DOHH2 (cell line): ENCODE measurements at regions not wholly inside any gene's neighbourhood (a gene's known extent, or its start where the extent isn't known, plus 50 kb on each side); places are given as distances from the start of the nearest gene placed in this dataset.

Experiments
- H3F3A ChIP-seq: fragments of 200-600 bp; sonication (generic), shearing (Covaris generic); 2 replicates; pipeline ENCODE4 v1.6.0; 2016; ENCODE audit warnings: antibody characterized with exemption, mild to moderate bottlenecking; ENCODE audit not compliant: control insufficient read depth, insufficient read depth
- H3K27ac ChIP-seq: fragments of 200-600 bp; sonication (generic); 2 replicates; pipeline ENCODE4 v1.5.1; 2014; ENCODE audit warnings: low read depth, mild to moderate bottlenecking, low read length, moderate library complexity
- H3K27me3 ChIP-seq: fragments of 200-600 bp; sonication (generic); 2 replicates; pipeline ENCODE4 v1.6.1; 2014; ENCODE audit warnings: mild to moderate bottlenecking, low read length, mixed read lengths; ENCODE audit not compliant: control insufficient read depth
- H3K36me3 ChIP-seq: fragments of 200-600 bp; sonication (generic); 2 replicates; pipeline ENCODE4 v1.6.1; 2014; ENCODE audit warnings: mild to moderate bottlenecking, low read length, moderate library complexity, mixed read lengths; ENCODE audit not compliant: control insufficient read depth
- H3K4me1 ChIP-seq: fragments of 200-600 bp; sonication (generic); 2 replicates; pipeline ENCODE4 v1.6.1; 2014; ENCODE audit warnings: mild to moderate bottlenecking, low read length, mixed read lengths; ENCODE audit not compliant: control insufficient read depth
- H3K4me2 ChIP-seq: fragments of 200-600 bp; sonication (generic); 2 replicates; pipeline ENCODE4 v1.6.0; 2014; ENCODE audit warnings: mild to moderate bottlenecking, low read length, moderate library complexity
- H3K4me3 ChIP-seq: fragments of 200-600 bp; sonication (generic); 2 replicates; pipeline ENCODE4 v1.5.1; 2014; ENCODE audit warnings: mild to moderate bottlenecking, low read length, mixed read lengths
- H3K79me2 ChIP-seq: fragments of 200-600 bp; sonication (generic); 2 replicates; pipeline ENCODE4 v1.6.1; 2014; ENCODE audit warnings: mild to moderate bottlenecking, low read length, mixed read lengths; ENCODE audit not compliant: control insufficient read depth
- H3K9me2 ChIP-seq: fragments of 200-600 bp; sonication (generic); replicated peaks from 2 replicates; pipeline ENCODE4 v1.6.1; 2014; ENCODE audit warnings: mild to moderate bottlenecking, low read length, mixed read lengths; ENCODE audit not compliant: control insufficient read depth
- H3K9me3 ChIP-seq: fragments of 200-600 bp; sonication (generic); 2 replicates; pipeline ENCODE4 v1.6.1; 2014; ENCODE audit warnings: antibody characterized with exemption, low read length, mixed read lengths; ENCODE audit not compliant: control insufficient read depth, insufficient read depth
- H4K20me1 ChIP-seq: fragments of 200-600 bp; sonication (generic); 2 replicates; pipeline ENCODE4 v1.6.0; 2014; ENCODE audit warnings: low read depth, mild to moderate bottlenecking, antibody characterized with exemption, low read length, moderate library complexity; ENCODE audit not compliant: control insufficient read depth, insufficient read depth
- EZH2phosphoT487 ChIP-seq: fragments of 200-600 bp; sonication (generic); IDR thresholded peaks from 2 replicates; pipeline ENCODE4 v1.6.1; 2017; ENCODE audit warnings: borderline replicate concordance, mild to moderate bottlenecking, antibody characterized with exemption, low read length, moderate library complexity, mixed read lengths
- TF ChIP-seq, protein P1 (sequence below): fragments of 200-600 bp; sonication (generic); IDR thresholded peaks from one replicate; pipeline ENCODE4 v1.5.1; 2014; ENCODE audit warnings: antibody characterized with exemption, mild to moderate bottlenecking, low read depth, low read length; ENCODE audit not compliant: poor library complexity, severe bottlenecking

DNA sequence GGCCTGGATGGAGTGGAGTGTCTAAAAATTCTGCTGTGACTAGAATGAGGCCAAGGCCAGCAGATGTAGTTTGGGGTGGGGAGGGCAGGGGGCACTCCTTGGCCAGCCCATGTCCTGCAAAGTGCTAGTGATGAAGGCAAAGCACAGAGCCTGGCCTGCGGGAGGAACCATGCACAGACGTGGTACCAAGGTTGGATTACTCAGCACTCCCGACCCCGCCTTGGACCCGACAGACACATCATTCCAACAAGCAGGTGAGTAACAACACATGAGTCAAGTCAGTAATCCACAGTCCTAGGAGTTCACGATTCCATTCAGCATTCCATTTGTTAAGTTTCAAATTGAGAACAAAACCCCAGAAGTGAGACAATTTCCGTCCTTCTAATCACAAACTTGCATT, 317.3 kb downstream of the TCERG1L start:
- no peaks in the 10 kb centered on the region for H3K27me3 ChIP-seq
- no peaks in the 10 kb centered on the region for H3K79me2 ChIP-seq
- H3F3A ChIP-seq, result no peaks in the 10 kb centered on the region
- no peaks in the 10 kb centered on the region for H3K4me1 ChIP-seq
- H3K9me2 ChIP-seq, result no peaks in the 10 kb centered on the region
- H4K20me1 ChIP-seq, result no peaks in the 10 kb centered on the region
- no peak overlapping the region for H3K27ac ChIP-seq
- H3K9me3 ChIP-seq, result no peaks in the 10 kb centered on the region
- no peak overlapping the region for H3K4me2 ChIP-seq
- no peaks in the 10 kb centered on the region for H3K36me3 ChIP-seq
- no peak overlapping the region for H3K4me3 ChIP-seq
- TF ChIP-seq, protein P1, sequence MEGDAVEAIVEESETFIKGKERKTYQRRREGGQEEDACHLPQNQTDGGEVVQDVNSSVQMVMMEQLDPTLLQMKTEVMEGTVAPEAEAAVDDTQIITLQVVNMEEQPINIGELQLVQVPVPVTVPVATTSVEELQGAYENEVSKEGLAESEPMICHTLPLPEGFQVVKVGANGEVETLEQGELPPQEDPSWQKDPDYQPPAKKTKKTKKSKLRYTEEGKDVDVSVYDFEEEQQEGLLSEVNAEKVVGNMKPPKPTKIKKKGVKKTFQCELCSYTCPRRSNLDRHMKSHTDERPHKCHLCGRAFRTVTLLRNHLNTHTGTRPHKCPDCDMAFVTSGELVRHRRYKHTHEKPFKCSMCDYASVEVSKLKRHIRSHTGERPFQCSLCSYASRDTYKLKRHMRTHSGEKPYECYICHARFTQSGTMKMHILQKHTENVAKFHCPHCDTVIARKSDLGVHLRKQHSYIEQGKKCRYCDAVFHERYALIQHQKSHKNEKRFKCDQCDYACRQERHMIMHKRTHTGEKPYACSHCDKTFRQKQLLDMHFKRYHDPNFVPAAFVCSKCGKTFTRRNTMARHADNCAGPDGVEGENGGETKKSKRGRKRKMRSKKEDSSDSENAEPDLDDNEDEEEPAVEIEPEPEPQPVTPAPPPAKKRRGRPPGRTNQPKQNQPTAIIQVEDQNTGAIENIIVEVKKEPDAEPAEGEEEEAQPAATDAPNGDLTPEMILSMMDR, result no peak
- TF ChIP-seq EZH2phosphoT487, result no peak

DNA sequence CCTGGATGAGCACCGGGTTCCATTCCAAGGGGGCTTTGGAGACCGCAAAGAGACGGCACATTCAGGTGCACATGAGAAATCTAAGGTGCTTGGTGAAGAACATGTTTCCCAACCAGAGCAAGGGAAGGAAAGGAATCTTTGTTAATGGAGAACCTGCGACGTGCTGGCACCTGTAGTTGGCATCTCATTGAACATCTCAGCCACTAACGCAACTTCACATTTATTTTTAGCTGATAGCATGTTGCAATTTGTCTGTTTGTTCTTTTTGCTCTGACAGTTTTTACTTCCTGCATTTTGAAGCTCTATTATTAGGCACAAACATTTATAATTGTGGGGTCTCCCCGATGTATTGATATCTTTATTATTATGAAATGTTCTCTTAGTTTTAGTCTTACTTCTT, 316.7 kb downstream of the TCERG1L start:
- H3K9me2 ChIP-seq, result no peaks in the 10 kb centered on the region
- no peaks in the 10 kb centered on the region for H3K4me1 ChIP-seq

DNA sequence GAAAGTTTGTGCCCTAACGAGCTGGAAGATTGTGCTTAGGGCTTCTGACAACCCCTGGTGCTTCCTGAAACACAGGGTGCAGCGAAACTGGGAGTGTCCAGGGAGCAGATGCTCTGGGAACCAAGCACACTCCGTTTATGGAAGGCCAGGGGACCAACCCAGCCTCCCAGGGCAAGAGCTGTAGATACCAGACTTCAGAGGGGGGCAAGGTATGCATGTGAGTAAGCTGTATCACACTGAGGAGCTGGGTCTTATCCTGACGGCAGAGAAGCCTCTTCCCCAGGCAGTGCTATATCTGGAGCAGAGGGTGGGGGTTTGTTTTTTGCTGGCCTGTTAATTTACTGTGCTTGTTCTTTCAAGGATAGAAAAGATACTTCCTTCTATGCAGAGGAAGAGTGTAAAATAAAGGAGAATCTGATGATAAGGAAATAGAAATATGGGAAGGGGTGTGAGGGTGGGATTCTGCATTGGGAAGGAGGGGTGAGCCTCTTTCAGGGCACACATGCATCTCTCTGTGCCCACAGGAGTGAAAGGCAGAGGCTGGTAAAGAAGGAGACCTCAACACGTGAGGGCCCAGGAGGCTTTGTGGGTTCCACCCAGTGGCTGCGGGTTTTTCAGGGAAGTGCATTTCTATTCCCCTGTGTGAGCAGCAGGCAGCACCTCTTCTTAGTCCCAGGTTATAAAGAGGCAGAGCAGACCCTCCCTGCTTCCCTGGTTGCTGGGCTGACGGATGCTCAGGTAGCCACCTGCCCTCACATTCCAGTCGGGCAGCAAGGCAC, 314.1 kb downstream of the TCERG1L start:
- no peaks in the 10 kb centered on the region for H3K4me1 ChIP-seq
- no peaks in the 10 kb centered on the region for H3K36me3 ChIP-seq
- no peak overlapping the region for H3K27ac ChIP-seq
- H3K9me2 ChIP-seq, result no peaks in the 10 kb centered on the region
- H3K4me2 ChIP-seq, result no peak overlapping the region
- TF ChIP-seq, protein P1, result no peak
- TF ChIP-seq EZH2phosphoT487, result no peak
- no peaks in the 10 kb centered on the region for H4K20me1 ChIP-seq
- no peak overlapping the region for H3K4me3 ChIP-seq
- H3K9me3 ChIP-seq, result no peaks in the 10 kb centered on the region
- no peaks in the 10 kb centered on the region for H3K79me2 ChIP-seq
- no peaks in the 10 kb centered on the region for H3K27me3 ChIP-seq
- no peaks in the 10 kb centered on the region for H3F3A ChIP-seq

More for the DNA sequence above, 316.7 kb downstream of the TCERG1L start:
- H3K27ac ChIP-seq, result no peak overlapping the region
- no peaks in the 10 kb centered on the region for H3K36me3 ChIP-seq
- H3K9me3 ChIP-seq, result no peaks in the 10 kb centered on the region
- H3K79me2 ChIP-seq, result no peaks in the 10 kb centered on the region
- no peak overlapping the region for H3K4me3 ChIP-seq
- TF ChIP-seq, protein P1, result no peak
- no peak for TF ChIP-seq EZH2phosphoT487
- no peaks in the 10 kb centered on the region for H4K20me1 ChIP-seq
- no peaks in the 10 kb centered on the region for H3F3A ChIP-seq
- no peak overlapping the region for H3K4me2 ChIP-seq
- H3K27me3 ChIP-seq, result no peaks in the 10 kb centered on the region
